AG04450 (cell line): ENCODE measurements at regions not wholly inside any gene's neighbourhood (a gene's known extent, or its start where the extent isn't known, plus 50 kb on each side); places are given as distances from the start of the nearest gene placed in this dataset.

Experiments
- CTCF ChIA-PET: fragments of 300-600, 350-600 bp; formaldehyde crosslinking; extraction: SDS; loops from one replicate; lab custom pipeline; 2022; ENCODE audit warnings: antibody characterized with exemption, inconsistent platforms; lab: Charles Lee
- POLR2A ChIA-PET: fragments of 350-600 bp; formaldehyde crosslinking; extraction: SDS; loops from one replicate; lab custom pipeline; 2021; ENCODE audit warnings: antibody characterized with exemption, inconsistent platforms; lab: Yijun Ruan, JAX
- DNase-seq: peaks from one replicate; pipeline ENCODE4 v3.0.0-alpha.2; 2011; ENCODE audit warnings: low read depth, low spot score
- H3K27ac ChIP-seq: one replicate; pipeline ENCODE4 v1.5.1; 2012; ENCODE audit warnings: low read depth, low read length, control low read depth
- H3K27me3 ChIP-seq: one replicate; pipeline ENCODE4 v1.6.0; 2012; ENCODE audit warnings: low read length; ENCODE audit not compliant: control insufficient read depth, insufficient read depth
- H3K4me3 ChIP-seq: 2 replicates; pipeline ENCODE4 v1.5.1; 2011; ENCODE audit warnings: mild to moderate bottlenecking, low read depth, low read length, control low read depth
- H3K9me3 ChIP-seq: 2 replicates; pipeline ENCODE4 v1.5.1; 2012; ENCODE audit warnings: low read length; ENCODE audit not compliant: control insufficient read depth, insufficient read depth
- TF ChIP-seq, protein P1 (sequence below): IDR thresholded peaks from 2 replicates; pipeline ENCODE4 v1.5.1; 2011; ENCODE audit warnings: low read depth, low read length, control low read depth, inconsistent platforms

DNA sequence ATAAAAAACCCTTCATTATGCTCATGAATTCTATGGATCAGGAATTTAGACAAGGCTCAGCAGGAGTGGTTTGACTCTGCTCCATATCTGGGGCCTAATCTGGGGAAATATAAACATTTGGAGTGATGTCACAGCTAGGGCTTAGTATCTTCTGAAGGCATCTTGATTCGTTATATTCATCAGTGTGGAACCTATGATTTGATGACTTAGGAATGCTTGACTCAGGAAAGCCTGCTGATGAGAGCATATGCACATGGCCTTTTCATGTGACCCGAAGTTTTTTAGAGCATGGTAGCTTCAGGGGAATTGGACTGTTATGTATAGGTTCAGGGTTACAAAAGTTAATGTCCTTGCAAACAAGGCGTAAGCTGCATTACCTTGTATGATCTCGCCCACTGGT lies 184.9 kb upstream of the LRRC3B start:
- no peak overlapping the region for H3K27ac ChIP-seq
- DNase-seq, result no peak
- POLR2A ChIA-PET, result no interaction called here
- TF ChIP-seq, protein P1, sequence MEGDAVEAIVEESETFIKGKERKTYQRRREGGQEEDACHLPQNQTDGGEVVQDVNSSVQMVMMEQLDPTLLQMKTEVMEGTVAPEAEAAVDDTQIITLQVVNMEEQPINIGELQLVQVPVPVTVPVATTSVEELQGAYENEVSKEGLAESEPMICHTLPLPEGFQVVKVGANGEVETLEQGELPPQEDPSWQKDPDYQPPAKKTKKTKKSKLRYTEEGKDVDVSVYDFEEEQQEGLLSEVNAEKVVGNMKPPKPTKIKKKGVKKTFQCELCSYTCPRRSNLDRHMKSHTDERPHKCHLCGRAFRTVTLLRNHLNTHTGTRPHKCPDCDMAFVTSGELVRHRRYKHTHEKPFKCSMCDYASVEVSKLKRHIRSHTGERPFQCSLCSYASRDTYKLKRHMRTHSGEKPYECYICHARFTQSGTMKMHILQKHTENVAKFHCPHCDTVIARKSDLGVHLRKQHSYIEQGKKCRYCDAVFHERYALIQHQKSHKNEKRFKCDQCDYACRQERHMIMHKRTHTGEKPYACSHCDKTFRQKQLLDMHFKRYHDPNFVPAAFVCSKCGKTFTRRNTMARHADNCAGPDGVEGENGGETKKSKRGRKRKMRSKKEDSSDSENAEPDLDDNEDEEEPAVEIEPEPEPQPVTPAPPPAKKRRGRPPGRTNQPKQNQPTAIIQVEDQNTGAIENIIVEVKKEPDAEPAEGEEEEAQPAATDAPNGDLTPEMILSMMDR, result no peak
- H3K27me3 ChIP-seq, result no peaks in the 10 kb centered on the region
- CTCF ChIA-PET, result no interaction called here
- peaks cover 6% of the 10 kb centered on the region; the same call in 1 of the 2 replicates for H3K9me3 ChIP-seq
- H3K4me3 ChIP-seq, result no peak overlapping the region

DNA sequence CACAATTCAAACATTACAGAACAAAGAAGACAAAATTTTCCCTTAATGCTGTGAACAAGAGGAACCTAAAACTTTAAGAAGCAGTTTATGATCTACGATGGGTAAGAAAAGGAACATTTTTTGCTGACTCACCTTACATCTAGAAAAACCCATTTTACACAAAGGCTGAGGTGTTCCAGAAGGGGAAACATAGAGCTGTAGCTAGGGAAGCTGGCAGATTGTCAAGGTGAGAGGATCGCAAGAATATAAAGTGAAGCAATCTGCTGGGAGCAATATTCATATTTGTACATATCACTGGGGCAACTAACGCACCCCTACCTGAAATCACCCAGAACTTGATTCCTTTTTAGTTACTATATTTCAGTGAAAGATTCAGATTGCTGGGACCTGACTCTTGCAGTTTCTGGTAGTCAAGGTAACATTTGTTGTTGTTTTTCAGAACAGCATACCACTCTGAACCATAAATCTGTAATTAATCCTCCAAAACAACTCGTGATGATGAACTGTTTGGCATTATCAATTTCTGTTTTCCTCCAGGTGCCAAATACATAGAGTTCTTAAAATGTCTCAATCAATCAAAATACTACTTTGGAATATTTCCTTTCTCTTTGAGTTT lies 184.1 kb upstream of the LRRC3B start:
- ChIA-PET CTCF (no interaction called here), POLR2A (no interaction called here)
- H3K4me3 ChIP-seq, result no peak overlapping the region
- H3K27ac ChIP-seq, result no peak overlapping the region
- H3K9me3 ChIP-seq, result peaks cover 6% of the 10 kb centered on the region; the same call in 1 of the 2 replicates
- no peaks in the 10 kb centered on the region for H3K27me3 ChIP-seq
- DNase-seq, result no peak
- TF ChIP-seq, protein P1, result no peak

DNA sequence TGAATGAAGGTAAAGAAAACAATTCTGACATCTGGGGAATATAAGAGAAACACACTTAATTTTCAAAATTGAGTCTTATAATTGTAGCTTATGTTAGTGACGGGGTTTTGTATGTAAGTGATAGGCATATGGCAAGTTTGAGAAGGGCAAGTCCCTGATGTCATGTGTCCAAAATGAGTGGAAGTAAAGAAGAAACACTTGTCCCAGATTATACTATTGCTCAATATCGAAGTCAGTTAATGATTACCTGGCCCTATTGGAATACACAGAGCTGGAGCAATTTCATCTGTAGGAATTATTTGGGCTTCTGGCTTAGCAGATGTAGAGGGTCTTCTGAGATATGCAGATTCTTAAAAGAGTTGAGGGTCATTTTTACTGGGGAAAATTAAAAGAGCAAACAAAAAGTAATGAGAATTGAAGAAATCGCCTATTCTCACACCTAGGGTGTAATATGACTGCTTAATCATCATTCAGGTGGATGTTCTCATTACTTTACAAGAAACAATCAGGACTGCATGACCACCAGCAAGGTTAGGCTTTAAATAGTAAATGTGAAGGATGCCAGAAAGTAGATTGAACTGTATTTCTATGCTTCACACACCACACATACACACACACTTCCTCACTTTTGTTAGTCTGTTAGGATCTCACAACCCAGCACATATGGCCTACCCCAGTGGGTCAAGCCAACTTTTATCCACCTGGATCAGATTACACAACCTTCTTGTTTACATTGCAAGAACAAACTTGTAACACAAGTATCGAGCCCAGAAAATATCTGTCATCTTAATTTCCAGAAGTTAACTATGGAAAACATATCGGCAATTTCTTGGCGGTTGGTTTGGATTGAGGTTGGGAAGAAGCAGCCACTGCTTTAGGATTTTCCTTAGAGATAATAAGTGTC lies 183.3 kb upstream of the LRRC3B start:
- Histone ChIP-seq H3K27me3 (no peaks in the 10 kb centered on the region), H3K4me3 (no peak overlapping the region), H3K27ac (no peak overlapping the region), H3K9me3 (peaks cover 6% of the 10 kb centered on the region; the same call in 1 of the 2 replicates)
- TF ChIP-seq, protein P1, result no peak
- ChIA-PET POLR2A (no interaction called here), CTCF (no interaction called here)
- no peak for DNase-seq

DNA sequence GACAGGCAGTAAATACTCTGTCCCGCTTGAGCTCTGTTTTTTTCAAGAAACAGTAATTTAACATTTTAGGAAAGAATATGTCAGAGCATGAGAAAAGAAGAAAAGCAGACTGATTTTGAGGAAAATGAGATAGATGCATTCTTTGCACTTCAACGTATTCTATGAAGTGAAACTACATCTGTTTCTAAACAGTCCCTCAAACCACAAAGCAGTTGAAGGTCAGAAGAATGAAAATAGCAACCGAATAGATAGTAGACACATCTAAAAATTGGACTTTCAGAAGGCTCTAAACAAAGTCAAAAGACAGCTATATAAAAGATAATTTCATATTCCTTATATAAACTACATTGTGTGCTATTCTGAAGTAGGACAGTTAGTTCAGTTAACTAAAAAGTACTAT lies 172.6 kb upstream of the LRRC3B start:
- CTCF ChIA-PET, result no interaction called here
- H3K9me3 ChIP-seq, result peaks cover 3% of the 10 kb centered on the region; the same call in 1 of the 2 replicates
- TF ChIP-seq, protein P1, result no peak
- no peaks in the 10 kb centered on the region for H3K27me3 ChIP-seq
- no peak overlapping the region for H3K4me3 ChIP-seq
- H3K27ac ChIP-seq, result no peak overlapping the region
- no peak for DNase-seq
- POLR2A ChIA-PET, result no interaction called here

DNA sequence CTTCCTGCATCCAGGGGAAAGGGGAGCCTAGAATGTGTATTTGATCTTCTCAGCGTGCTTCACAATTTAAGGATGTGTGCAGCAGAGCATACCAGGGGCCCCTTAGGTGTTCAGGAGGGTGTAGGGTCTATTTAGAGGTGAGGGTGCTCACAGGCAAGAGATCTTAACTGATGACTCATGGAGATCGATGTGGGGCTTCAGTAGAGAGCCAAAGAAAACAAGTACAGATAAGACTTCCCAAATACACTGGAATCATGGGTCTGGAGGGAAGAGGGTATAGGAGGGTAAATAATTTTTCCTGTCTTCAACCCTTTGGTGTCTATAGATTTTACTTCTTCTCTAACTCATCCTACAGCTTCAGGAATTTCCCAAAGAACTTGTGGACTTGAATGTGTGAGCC lies 170.2 kb upstream of the LRRC3B start:
- TF ChIP-seq, protein P1, result no peak
- ChIA-PET CTCF (no interaction called here), POLR2A (no interaction called here)
- H3K4me3 ChIP-seq, result no peak overlapping the region
- no peak overlapping the region for H3K27ac ChIP-seq
- no peak for DNase-seq
- H3K27me3 ChIP-seq, result no peaks in the 10 kb centered on the region
- H3K9me3 ChIP-seq, result peaks cover 3% of the 10 kb centered on the region; the same call in 1 of the 2 replicates
